ENCODE measurements at regions not wholly inside any gene's neighbourhood (a gene's known extent, or its start where the extent isn't known, plus 50 kb on each side); places are given as distances from the start of the nearest gene placed in this dataset.

DNA sequence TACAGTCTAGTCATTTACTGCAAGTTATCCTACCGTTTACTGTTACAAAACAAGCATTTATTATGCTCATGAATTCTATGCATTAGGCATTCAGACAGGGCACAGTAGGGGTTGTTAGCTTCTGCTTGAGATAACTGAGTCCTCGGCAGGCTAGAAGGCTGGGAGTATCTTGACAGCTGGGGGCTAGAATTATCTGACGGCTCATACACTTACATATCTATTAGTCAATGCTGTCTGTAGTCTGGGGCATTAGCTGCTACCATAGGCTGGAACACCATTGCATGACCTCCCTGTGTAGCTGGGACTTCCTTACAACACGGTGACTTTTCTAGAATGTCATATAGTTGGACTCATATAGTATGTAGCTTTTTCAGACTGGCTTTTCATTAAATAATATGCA lies 61.9 kb upstream of the ALK start (continued):
- TF ChIP-seq GLMP (CRISPR knock-in tag; IDR thresholded peaks at IDR 0.05; ENCODE audit: borderline replicate concordance) (no peak), KMT2B (CRISPR knock-in tag; IDR thresholded peaks at IDR 0.05) (no peak), SIN3A (IDR thresholded peaks at IDR 0.05; ENCODE audit: borderline replicate concordance, low read depth, low read length) (no peak), MTA1 (CRISPR knock-in tag; IDR thresholded peaks at IDR 0.05; ENCODE audit: borderline replicate concordance) (no peak), PAWR (CRISPR knock-in tag; IDR thresholded peaks at IDR 0.05; ENCODE audit: borderline replicate concordance) (no peak)

- intact Hi-C loops (cut with micrococcal nuclease; ENCODE audit: unreplicated experiment) (no loop called here), in situ Hi-C loops (cut with HindIII; ENCODE audit: extremely low pct_ligation_motif_present, low pct_unique_long_range_greater_than_20kb) (no loop called here)
- H3K27me3 ChIP-seq (ENCODE audit: control insufficient read depth in 1 of 2, insufficient read depth in 2 of 2, low read length in 2 of 2): peaks cover 0 to 4% of the 10 kb centered on the region in 2 experiments; a peak in 1 of 5 replicates
- no peak overlapping the region for H3K4me2 ChIP-seq (ENCODE audit: low read depth, low read length)
- FAIRE-seq (no peak), ATAC-seq (no peak), DNase-seq (ENCODE audit: low spot score) (no peak)
- no peaks in the 10 kb centered on the region for H3K79me2 ChIP-seq (ENCODE audit: insufficient read depth, low read length)
- BruUV-seq (replicated peaks): no TSS peak
- no peak overlapping the region for H3K9ac ChIP-seq (ENCODE audit: insufficient read depth, low read depth, low read length)
- CTCF ChIA-PET (ENCODE audit: low intra/inter-chr PET ratio, low total read pairs): no interaction called here
- WGBS (ENCODE audit: low lambda C conversion rate): 0% methylated on average over 1 of the region's 1 CpG
- H3K27ac ChIP-seq (ENCODE audit: extremely low read length, insufficient read depth, low read length): no peak overlapping the region
- no peaks in the 10 kb centered on the region for H3K9me3 ChIP-seq (ENCODE audit: low read length)
- no peaks in the 10 kb centered on the region for H3K36me3 ChIP-seq (replicated peaks in 1 of 2; ENCODE audit: control insufficient read depth in 1 of 2, insufficient read depth in 2 of 2, low read length in 2 of 2)
- POLR2A ChIA-PET: no interaction called here
- no peak overlapping the region for H3K4me3 ChIP-seq (replicated peaks in 1 of 3; ENCODE audit: insufficient read depth in 1 of 3, low read depth in 2 of 3, low read length in 3 of 3)
- no peaks in the 10 kb centered on the region for H4K20me1 ChIP-seq (ENCODE audit: insufficient read depth, low read length)
- no peak overlapping the region for H2AFZ ChIP-seq (ENCODE audit: low read length)
- TF ChIP-seq CREB1 (IDR thresholded peaks at IDR 0.05) (no peak), CREB1 (CRISPR knock-in tag; IDR thresholded peaks at IDR 0.05) (no peak), SETDB1 (CRISPR knock-in tag; IDR thresholded peaks at IDR 0.05; ENCODE audit: borderline replicate concordance) (no peak), RFX1 (IDR thresholded peaks at IDR 0.05) (no peak), KDM3A (CRISPR knock-in tag; IDR thresholded peaks at IDR 0.05; ENCODE audit: low read depth) (no peak)
- no peaks in the 10 kb centered on the region for H3K4me1 ChIP-seq (ENCODE audit: insufficient read depth, low read length)
Observed at GRCh38 chr2:29987146-29987545, 65.8 kb upstream of the ALK start.

Measured in HepG2 (cell line).